M059J (cell line): ENCODE measurements at regions not wholly inside any gene's neighbourhood (a gene's known extent, or its start where the extent isn't known, plus 50 kb on each side); places are given as distances from the start of the nearest gene placed in this dataset.
A peak's percentile ranks its signal among the peaks of the same experiment; 100 is the strongest.

ENCODE experiments used
- DNase-seq: peaks from one replicate; pipeline ENCODE4 v3.0.0-alpha.2; 2012; ENCODE audit warnings: low read depth

GRCh38 chr5:142433526-142434321 lies 108.9 kb upstream of the SPRY4 start:
- DNase-seq = peak; percentile 58

- DNase-seq = no peak
Measured at GRCh38 chr5:142432961-142433360, 108.1 kb upstream of the SPRY4 start.

- no peak for DNase-seq
Measured at GRCh38 chr5:142432369-142432863, 107.6 kb upstream of the SPRY4 start.

DNA sequence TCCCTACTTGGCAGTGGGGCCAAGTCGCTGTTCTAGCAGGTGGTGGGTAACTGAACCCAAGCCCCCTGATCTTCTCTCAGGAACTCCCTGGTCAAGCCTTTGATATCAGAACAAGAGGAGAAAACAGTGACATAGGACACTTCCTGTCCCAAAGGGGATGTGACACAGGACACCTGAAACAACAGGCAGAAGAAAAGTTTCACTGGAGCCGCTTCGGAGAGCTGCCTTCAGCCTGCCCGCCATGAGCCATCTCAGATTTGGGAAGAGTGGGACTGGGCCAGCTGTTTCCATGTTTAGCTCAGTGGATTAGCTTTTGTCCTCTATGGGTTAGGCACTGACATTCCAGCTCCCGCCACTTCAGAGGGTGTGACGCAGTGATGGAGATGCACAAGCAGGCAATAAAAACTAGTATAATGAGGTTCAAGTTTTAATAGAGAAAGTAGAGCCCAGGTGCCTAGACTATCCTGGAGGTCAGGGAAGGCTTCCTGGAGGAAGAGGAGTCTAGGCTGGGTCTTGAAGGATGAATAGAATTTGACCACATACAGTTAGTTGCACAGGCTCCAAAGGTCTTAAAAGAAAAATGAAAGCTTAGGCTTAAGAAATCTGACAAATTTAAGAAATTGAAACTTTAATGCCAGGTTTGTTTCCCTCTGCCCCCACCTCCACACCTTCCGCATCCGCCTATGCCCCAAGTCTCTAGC lies 104.1 kb upstream of the SPRY4 start:
- DNase-seq = no peak

GRCh38 chr5:142428036-142428772 lies 103.4 kb upstream of the SPRY4 start:
- no peak for DNase-seq

- no peak for DNase-seq
Measured at GRCh38 chr5:142427529-142427928, 102.7 kb upstream of the SPRY4 start.

- no peak for DNase-seq
Measured at GRCh38 chr5:142427015-142427364, 102.2 kb upstream of the SPRY4 start.

DNA sequence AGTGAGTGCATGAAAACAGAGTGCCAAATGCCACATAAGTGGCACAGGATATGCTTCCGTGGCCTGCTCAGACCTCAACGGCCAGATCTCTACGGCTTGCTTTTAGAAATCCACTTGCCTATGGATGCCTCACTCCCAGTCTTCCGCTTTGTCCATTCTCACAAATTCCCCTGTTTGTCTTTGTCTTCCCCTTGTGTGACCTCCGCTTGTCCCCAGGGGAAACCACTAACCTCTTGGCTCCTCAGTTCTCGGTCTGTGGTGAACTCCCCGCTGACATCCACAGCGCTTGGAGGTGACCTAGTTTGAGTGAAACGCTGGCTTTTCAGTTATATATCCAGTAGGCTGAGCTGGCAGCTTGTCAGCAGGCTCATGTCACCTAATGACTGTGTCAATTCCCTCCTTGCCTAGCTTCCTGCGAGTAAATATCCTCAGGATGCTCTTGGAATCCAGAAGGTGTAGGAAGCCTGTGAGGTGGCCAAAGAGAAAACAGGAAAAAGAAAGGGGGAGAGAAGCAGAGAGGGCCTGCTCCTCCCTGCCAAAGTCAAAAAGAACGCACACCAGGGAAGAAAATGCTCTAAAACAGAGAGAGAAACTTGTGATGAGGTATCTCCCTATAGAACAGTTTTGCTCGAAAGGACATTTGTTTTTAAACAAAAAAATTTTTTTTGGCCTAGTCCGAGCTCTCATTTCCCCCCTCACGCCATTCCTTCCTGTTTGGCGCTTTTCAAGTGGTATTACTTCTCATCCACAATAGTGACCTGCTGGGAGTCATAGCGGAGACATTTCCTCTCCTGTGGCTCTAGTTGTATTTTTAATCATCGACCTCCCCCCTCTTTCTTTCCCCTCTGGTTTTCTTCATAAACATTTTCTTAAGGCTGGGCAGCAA lies 101.6 kb upstream of the SPRY4 start:
- DNase-seq = peak; percentile 88

DNA sequence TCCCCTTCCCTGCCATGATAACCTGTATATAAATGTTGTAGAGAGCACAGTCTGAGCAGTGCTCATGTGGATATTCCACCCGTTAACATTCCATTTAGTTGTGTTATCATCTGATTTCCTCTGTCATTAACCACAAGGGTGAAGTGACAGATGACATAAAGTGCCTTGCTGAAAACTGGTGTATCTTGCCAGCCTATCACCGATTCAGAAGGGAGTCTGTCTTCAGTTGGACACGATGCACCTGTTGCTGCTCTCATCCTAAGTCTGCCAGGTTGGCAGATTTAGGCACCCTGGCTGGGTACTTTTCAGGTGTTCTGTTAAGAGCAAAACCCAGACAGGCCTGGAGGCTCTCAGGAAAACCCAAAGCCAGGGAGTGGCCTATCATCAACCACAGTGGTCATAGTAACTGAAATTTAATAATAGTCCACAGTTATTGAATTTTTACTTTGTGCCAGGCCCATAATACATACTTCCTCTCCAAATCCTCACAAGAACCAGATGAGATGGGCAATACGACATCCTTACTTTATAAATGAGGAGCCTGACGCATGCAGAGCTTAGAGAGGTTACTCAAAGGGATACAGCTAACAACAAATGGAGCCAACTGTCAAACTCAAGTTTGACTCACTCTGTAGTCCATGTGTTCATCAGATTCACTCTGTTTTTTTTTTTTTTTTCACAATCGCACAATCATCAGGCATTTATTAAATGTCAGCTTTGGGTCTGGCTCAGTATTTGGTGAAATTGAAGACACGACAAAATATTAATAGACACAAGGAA lies 100.7 kb upstream of the SPRY4 start:
- DNase-seq = no peak

- peak; percentile 73 for DNase-seq
Measured at GRCh38 chr5:142422429-142422828, 97.6 kb upstream of the SPRY4 start.

GRCh38 chr5:142421621-142422397 lies 97.0 kb upstream of the SPRY4 start:
- DNase-seq = no peak

- DNase-seq = no peak
Measured at GRCh38 chr5:142421228-142421617, 96.4 kb upstream of the SPRY4 start.

DNA sequence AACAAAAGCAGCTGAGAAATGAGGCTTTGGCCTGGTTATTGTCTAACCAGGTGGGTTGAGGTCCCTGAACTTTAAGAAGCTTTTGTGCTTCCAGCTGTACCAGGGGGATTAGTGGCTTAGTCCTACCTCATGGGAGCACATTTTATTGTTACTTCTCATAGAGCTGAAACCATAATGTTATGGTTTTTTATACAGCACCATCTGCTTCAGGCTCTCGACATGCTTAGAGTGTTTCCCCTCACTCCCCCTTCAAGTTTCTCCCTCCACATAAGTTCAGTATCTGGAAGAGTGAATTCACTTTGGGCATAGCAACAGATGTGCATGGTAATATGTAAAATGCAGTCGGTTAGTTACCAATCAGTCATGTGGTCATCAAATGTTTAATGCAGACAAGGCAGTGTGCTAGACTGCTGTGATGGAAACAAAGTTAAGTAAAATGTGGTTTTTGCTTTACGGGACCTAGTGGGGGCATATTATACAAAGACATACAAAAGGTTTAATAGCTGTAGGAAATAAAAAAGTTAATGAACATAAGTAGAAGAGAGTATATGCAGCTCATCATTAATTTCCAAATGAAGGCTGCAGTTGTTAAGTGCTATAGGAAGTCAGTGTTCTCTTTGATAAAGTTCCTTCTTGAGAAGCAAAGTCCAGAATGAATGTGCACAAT lies 95.9 kb upstream of the SPRY4 start:
- DNase-seq = no peak

- DNase-seq = no peak
Measured at GRCh38 chr5:142412581-142412980, 87.8 kb upstream of the SPRY4 start.

DNA sequence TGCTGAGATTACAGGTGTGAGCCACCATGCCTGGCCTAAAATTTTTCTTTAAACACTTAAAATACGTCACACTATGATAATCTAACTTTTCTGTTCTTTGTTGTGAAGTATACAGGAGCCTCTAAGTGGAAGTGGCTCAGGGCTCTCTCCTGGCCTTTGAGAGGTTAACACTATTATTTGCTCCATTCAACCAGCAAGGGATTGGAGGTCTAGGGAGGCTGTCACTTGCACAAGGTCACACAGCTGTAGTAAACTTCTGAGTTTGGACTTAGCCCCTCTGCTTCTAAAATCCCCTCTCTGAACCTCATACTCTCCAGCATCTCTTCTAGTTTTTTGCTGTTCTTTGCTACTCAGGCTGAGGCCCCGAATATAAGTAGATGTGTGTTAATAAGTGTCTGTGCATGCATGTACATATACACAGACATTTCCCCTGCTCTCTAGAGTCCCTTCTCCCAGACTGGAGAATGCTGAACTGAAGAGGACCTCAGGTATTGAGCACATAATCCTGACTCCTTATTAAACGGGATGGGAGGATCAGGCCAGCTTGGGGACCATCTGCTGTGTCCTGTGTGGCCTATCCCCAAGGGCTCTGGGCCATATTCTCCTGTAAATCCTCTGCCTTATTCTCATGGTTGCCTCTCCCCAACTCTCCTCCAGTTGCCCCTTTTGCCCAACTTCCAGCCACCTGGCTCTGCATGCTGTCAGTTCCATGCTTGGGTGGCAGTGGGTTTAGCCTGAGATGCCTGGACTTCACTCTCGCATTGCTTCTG lies 87.0 kb upstream of the SPRY4 start:
- DNase-seq = no peak

DNA sequence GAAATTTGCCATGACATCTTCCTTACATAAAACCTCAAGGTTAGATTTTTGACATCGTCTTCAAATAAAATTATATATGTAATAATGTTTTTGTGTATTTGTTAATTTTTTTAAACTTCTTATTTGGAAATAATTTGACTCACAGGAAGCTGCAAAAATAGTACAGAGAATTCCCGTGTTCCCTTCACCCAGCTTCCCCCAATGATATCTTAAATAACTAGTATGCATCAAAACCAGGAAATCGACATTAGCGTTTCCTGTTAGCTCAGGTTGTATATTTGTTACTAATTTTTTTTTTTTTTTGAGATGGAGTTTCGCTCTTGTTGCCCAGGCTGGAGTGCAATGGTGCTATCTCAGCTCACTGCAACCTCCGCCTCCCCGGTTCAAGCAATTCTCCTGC lies 86.3 kb upstream of the SPRY4 start:
- DNase-seq = no peak

- no peak for DNase-seq
Measured at GRCh38 chr5:142408981-142409481, 84.2 kb upstream of the SPRY4 start.

- no peak for DNase-seq
Measured at GRCh38 chr5:142408536-142408935, 83.7 kb upstream of the SPRY4 start.
